Liver (tissue), 8 donors: ENCODE measurements at regions not wholly inside any gene's neighbourhood (a gene's known extent, or its start where the extent isn't known, plus 50 kb on each side); places are given as distances from the start of the nearest gene placed in this dataset.

ENCODE experiments used
- DNase-seq: peaks from one replicate; pipeline ENCODE4 v3.0.0-alpha.2; 2017; ENCODE audit warnings: low spot score
- H3K27ac ChIP-seq, 2 donors: one replicate each; pipeline ENCODE4 v1.7.0; 2013; ENCODE audit warnings: inconsistent platforms in 2 of 2, low read length in 2 of 2, control low read depth in 1 of 2, low read depth in 1 of 2, mild to moderate bottlenecking in 1 of 2
- H3K27me3 ChIP-seq, 4 donors: one replicate each; pipeline versions ENCODE4 v1.6.1 to v1.7.0; 2013; ENCODE audit warnings: low read length in 3 of 4, inconsistent platforms in 1 of 4, mild to moderate bottlenecking in 1 of 4, moderate library complexity in 1 of 4; ENCODE audit not compliant: control insufficient read depth in 4 of 4, insufficient read depth in 4 of 4
- H3K36me3 ChIP-seq, 4 donors: one replicate each; pipeline versions ENCODE4 v1.6.1 to v1.7.0; 2013; ENCODE audit warnings: low read length in 3 of 4, mild to moderate bottlenecking in 3 of 4, low read depth in 1 of 4, moderate library complexity in 1 of 4; ENCODE audit not compliant: control insufficient read depth in 4 of 4, insufficient read depth in 3 of 4
- H3K4me1 ChIP-seq, 4 donors: one replicate each; pipeline versions ENCODE4 v1.6.1 to v1.7.0; 2013; ENCODE audit warnings: low read length in 3 of 4, mild to moderate bottlenecking in 3 of 4, moderate library complexity in 1 of 4; ENCODE audit not compliant: control insufficient read depth in 4 of 4, insufficient read depth in 4 of 4
- H3K4me3 ChIP-seq, 3 donors: one replicate each; pipeline versions ENCODE4 v1.6.1 to v1.7.0; 2013; ENCODE audit warnings: low read length in 3 of 3, control low read depth in 1 of 3, low read depth in 1 of 3, mild to moderate bottlenecking in 1 of 3
- H3K9ac ChIP-seq, 2 donors: one replicate each; pipeline ENCODE4 v1.7.0; 2013; ENCODE audit warnings: low read length in 2 of 2, mild to moderate bottlenecking in 2 of 2, moderate library complexity in 2 of 2, control low read depth in 1 of 2, low read depth in 1 of 2
- H3K9me3 ChIP-seq, 4 donors: one replicate each; pipeline versions ENCODE4 v1.6.1 to v1.7.0; 2013; ENCODE audit warnings: low read length in 3 of 4; ENCODE audit not compliant: control insufficient read depth in 4 of 4
- ATF3 ChIP-seq: IDR thresholded peaks from 2 replicates; pipeline ENCODE4 v1.6.1; 2016; ENCODE audit warnings: antibody characterized with exemption
- CTCF ChIP-seq: fragments of 150-350 bp; IDR thresholded peaks from 2 replicates; pipeline ENCODE4 v1.5.1; 2017; ENCODE audit warnings: improper control_type of control experiment, low read depth, low read length; ENCODE audit not compliant: missing input control
- EGR1 ChIP-seq, 2 donors: IDR thresholded peaks; 2 replicates each; pipeline ENCODE4 v1.6.1; 2016 to 2018; ENCODE audit warnings: antibody characterized with exemption in 2 of 2, low read depth in 2 of 2
- FOXA1 ChIP-seq: IDR thresholded peaks from 2 replicates; pipeline ENCODE4 v1.6.1; 2016; ENCODE audit warnings: antibody characterized with exemption
- FOXA2 ChIP-seq: IDR thresholded peaks from 2 replicates; pipeline ENCODE4 v1.6.1; 2016; ENCODE audit warnings: antibody characterized with exemption
- GABPA ChIP-seq, 2 donors: IDR thresholded peaks in 1 of 2; conservative IDR thresholded peaks in 1 of 2; 2 replicates each; pipeline ENCODE4 v1.6.1; 2016; ENCODE audit warnings: antibody characterized with exemption in 2 of 2, mild to moderate bottlenecking in 1 of 2, moderate library complexity in 1 of 2
- HNF4A ChIP-seq, 2 donors: conservative IDR thresholded peaks; 2 replicates each; pipeline ENCODE4 v1.6.1; 2016; ENCODE audit warnings: antibody characterized with exemption in 2 of 2, mild to moderate bottlenecking in 2 of 2
- HNF4G ChIP-seq: IDR thresholded peaks from 2 replicates; pipeline ENCODE4 v1.6.1; 2016; ENCODE audit warnings: antibody characterized with exemption
- JUND ChIP-seq, 2 donors: IDR thresholded peaks; 2 replicates each; pipeline ENCODE4 v1.6.1; 2016; ENCODE audit warnings: antibody characterized with exemption in 2 of 2
- NR2F2 ChIP-seq: IDR thresholded peaks from 2 replicates; pipeline ENCODE4 v1.6.1; 2016; ENCODE audit warnings: antibody characterized with exemption
- RAD21 ChIP-seq, 2 donors: IDR thresholded peaks; 2 replicates each; pipeline ENCODE4 v1.6.1; 2016; ENCODE audit warnings: antibody characterized with exemption in 2 of 2, mild to moderate bottlenecking in 2 of 2
- REST ChIP-seq: IDR thresholded peaks from 2 replicates; pipeline ENCODE4 v1.6.1; 2016; ENCODE audit warnings: antibody characterized with exemption, mild to moderate bottlenecking
- RXRA ChIP-seq, 2 donors: IDR thresholded peaks; 2 replicates each; pipeline ENCODE4 v1.6.1; 2017 to 2018; ENCODE audit warnings: antibody characterized with exemption in 2 of 2, mild to moderate bottlenecking in 1 of 2
- SP1 ChIP-seq: IDR thresholded peaks from 2 replicates; pipeline ENCODE4 v1.6.1; 2018; ENCODE audit warnings: antibody characterized with exemption, mild to moderate bottlenecking
- TAF1 ChIP-seq: conservative IDR thresholded peaks from 2 replicates; pipeline ENCODE4 v1.6.1; 2016; ENCODE audit warnings: antibody characterized with exemption, mild to moderate bottlenecking
- YY1 ChIP-seq: IDR thresholded peaks from 2 replicates; pipeline ENCODE4 v1.6.1; 2016; ENCODE audit warnings: antibody characterized with exemption, mild to moderate bottlenecking
- WGBS: extraction: QIAGEN DNeasy Blood & Tissue Kit; methylation state at CpG from one replicate; pipeline ENCODE4 v1.1.7; 2013; 5-methylcytosine and 5-hydroxymethylcytosine counted together
- TF ChIP-seq, protein P1 (sequence below): IDR thresholded peaks from 2 replicates; pipeline ENCODE4 v1.6.1; 2016; ENCODE audit warnings: antibody characterized with exemption
- TF ChIP-seq, protein P2 (sequence below): IDR thresholded peaks from 2 replicates; pipeline ENCODE4 v1.6.1; 2016; ENCODE audit warnings: antibody characterized with exemption
- donor health status: healthy.
- donor health status: healthy.
- donor health status: healthy.
- donor health status: healthy.
- donor health status: healthy.

- no peak for DNase-seq
- Histone ChIP-seq H3K4me1 (no peaks in the 10 kb centered on the region), H3K27ac (no peak overlapping the region), H3K27me3 (peaks cover 0 to 8% (median 0%) of the 10 kb centered on the region in 4 donors), H3K36me3 (no peaks in the 10 kb centered on the region), H3K9me3 (no peaks in the 10 kb centered on the region), H3K4me3 (no peak overlapping the region), H3K9ac (no peak overlapping the region)
- TF ChIP-seq FOXA1, result no peak
- TF ChIP-seq ATF3, result no peak
- TF ChIP-seq, protein P1, sequence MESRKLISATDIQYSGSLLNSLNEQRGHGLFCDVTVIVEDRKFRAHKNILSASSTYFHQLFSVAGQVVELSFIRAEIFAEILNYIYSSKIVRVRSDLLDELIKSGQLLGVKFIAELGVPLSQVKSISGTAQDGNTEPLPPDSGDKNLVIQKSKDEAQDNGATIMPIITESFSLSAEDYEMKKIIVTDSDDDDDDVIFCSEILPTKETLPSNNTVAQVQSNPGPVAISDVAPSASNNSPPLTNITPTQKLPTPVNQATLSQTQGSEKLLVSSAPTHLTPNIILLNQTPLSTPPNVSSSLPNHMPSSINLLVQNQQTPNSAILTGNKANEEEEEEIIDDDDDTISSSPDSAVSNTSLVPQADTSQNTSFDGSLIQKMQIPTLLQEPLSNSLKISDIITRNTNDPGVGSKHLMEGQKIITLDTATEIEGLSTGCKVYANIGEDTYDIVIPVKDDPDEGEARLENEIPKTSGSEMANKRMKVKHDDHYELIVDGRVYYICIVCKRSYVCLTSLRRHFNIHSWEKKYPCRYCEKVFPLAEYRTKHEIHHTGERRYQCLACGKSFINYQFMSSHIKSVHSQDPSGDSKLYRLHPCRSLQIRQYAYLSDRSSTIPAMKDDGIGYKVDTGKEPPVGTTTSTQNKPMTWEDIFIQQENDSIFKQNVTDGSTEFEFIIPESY, result no peak
- TF ChIP-seq SP1, result no peak
- TF ChIP-seq HNF4G, result no peak
- TF ChIP-seq EGR1 (IDR thresholded peaks at IDR 0.05; ENCODE audit: low read depth in 2 of 2), result no peak
- TF ChIP-seq HNF4A (conservative IDR thresholded peaks at IDR 0.05), result no peak
- no peak for TF ChIP-seq NR2F2
- no peak for TF ChIP-seq JUND (IDR thresholded peaks at IDR 0.05)
- TF ChIP-seq FOXA2, result no peak
- TF ChIP-seq RXRA (IDR thresholded peaks at IDR 0.05), result no peak
- no peak for TF ChIP-seq TAF1
- TF ChIP-seq, protein P2, sequence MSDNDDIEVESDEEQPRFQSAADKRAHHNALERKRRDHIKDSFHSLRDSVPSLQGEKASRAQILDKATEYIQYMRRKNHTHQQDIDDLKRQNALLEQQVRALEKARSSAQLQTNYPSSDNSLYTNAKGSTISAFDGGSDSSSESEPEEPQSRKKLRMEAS, result no peak
- no peak for TF ChIP-seq REST
- no peak for TF ChIP-seq RAD21 (IDR thresholded peaks at IDR 0.05)
- TF ChIP-seq CTCF, result no peak
- no peak for TF ChIP-seq GABPA (IDR thresholded peaks at IDR 0.05 in 1 of 2, conservative IDR thresholded peaks at IDR 0.05 in 1 of 2)
Observed at GRCh38 chr4:31391976-31392375, 671.8 kb downstream of the PCDH7 start.

DNA sequence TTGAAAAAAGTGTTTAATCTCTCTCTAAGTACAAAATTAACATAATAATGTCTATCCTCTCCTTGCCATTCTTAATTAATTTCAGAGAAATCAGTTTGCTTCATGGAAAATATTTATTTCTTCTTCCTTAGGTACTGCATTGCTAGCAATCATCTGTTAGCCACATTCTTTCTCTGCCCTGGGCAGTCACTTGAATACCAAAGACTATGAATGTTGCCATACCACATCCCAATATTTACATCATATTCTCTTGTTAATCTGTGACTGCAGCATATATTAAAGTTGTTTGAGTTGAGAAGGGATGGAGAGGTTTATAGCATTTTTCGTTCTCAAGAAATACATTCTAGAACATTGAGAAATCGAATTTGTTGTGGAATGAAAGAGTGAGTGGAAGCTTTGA, 672.8 kb downstream of the PCDH7 start:
- Histone ChIP-seq H3K27me3 (peaks cover 0 to 8% (median 0%) of the 10 kb centered on the region in 4 donors), H3K36me3 (no peaks in the 10 kb centered on the region), H3K4me1 (no peaks in the 10 kb centered on the region), H3K9me3 (no peaks in the 10 kb centered on the region), H3K27ac (no peak overlapping the region), H3K9ac (no peak overlapping the region), H3K4me3 (no peak overlapping the region)
- WGBS, result 56% methylated on average over 2 of the region's 2 CpGs
- no peak for DNase-seq
- no peak for TF ChIP-seq FOXA1
- no peak for TF ChIP-seq RXRA (IDR thresholded peaks at IDR 0.05)
- TF ChIP-seq ATF3, result no peak
- no peak for TF ChIP-seq CTCF
- no peak for TF ChIP-seq FOXA2
- TF ChIP-seq, protein P1, result no peak
- TF ChIP-seq, protein P2, result no peak
- TF ChIP-seq GABPA (IDR thresholded peaks at IDR 0.05 in 1 of 2, conservative IDR thresholded peaks at IDR 0.05 in 1 of 2), result no peak
- no peak for TF ChIP-seq JUND (IDR thresholded peaks at IDR 0.05)
- TF ChIP-seq HNF4G, result no peak
- TF ChIP-seq NR2F2, result no peak
- TF ChIP-seq YY1, result no peak
- TF ChIP-seq SP1, result no peak
- no peak for TF ChIP-seq TAF1
- no peak for TF ChIP-seq RAD21 (IDR thresholded peaks at IDR 0.05)
